GM12864 (cell line): ENCODE measurements at regions not wholly inside any gene's neighbourhood (a gene's known extent, or its start where the extent isn't known, plus 50 kb on each side); places are given as distances from the start of the nearest gene placed in this dataset.
"Not testable (repeated sequence)": the region's sequence is repeated elsewhere in the genome, so short reads cannot be mapped to it uniquely, and the experiment has no call there.

Experiments
- DNase-seq: peaks from one replicate; pipeline ENCODE4 v3.0.0-alpha.2; 2011; ENCODE audit warnings: low read depth
- H3K4me3 ChIP-seq: 2 replicates; pipeline ENCODE4 v1.5.1; 2011; ENCODE audit warnings: mild to moderate bottlenecking, low read depth, low read length, control low read depth
- CTCF ChIP-seq: IDR thresholded peaks from 2 replicates; pipeline ENCODE4 v1.5.1; 2011; ENCODE audit warnings: low read depth, mild to moderate bottlenecking, moderate library complexity, low read length, control low read depth, inconsistent platforms; ENCODE audit errors: missing control alignments

GRCh38 chr17:62135742-62136141 lies 70.7 kb upstream of the MED13 start:
- no peak overlapping the region for H3K4me3 ChIP-seq
- DNase-seq, result no peak
- TF ChIP-seq CTCF, result no peak

DNA sequence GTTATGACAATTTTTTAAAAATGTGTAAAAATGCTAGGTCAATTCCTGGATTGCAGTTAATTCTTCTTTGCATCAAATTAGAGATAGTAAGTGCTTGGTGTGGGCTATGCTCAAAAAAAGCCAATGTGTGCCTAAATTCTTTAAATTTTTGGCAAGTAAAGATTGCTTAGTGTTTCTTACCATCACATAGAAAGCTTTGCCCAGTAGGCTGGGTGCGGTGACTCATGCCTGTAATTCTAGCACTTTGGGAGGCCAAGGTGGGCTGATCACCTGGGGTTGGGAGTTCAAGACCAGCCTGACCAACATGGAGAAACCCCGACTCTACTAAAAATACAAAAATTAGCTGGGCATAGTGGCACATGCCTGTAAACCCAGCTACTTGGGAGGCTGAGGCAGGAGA lies 70.0 kb upstream of the MED13 start:
- DNase-seq, H3K4me3 ChIP-seq: not testable (repeated sequence)

DNA sequence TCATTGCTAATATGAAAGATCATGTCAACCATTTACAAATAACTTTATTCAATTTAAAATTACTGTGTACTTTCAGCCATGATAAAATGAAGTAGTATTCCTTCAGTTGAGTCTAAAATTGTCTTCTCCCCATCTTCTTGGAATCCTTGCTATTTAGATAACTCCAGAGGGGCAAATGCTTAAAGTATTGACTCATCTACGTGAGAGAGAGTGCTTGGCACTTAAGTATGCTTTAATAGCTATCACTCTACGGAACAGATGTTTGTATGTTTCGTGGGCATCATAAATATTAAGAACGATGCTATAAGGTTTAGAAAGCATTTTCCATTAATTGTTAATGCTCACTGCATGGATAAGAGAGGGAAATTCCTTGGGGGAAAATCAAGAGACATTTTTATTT lies 69.3 kb upstream of the MED13 start:
- no peak overlapping the region for H3K4me3 ChIP-seq
- DNase-seq, result no peak
- no peak for TF ChIP-seq CTCF

DNA sequence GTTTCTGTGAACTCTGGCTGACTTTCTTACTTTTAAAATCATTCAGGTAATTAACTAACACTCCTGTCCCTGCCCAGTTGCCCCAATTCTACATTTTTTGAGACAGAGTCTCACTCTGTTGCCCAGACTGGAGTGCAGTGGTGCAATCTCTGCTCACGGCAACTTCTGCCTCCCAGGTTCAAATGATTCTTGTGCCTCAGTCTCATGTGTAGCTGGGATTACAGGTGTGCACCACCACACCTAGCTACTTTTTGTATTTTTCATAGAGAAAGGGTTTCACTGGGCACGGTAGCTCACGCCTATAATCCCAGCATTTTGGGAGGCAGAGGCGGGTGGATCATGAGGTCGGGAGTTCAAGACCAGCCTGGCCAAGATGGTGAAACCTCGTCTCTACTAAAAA lies 66.2 kb upstream of the MED13 start:
- not testable (repeated sequence) for DNase-seq, H3K4me3 ChIP-seq

DNA sequence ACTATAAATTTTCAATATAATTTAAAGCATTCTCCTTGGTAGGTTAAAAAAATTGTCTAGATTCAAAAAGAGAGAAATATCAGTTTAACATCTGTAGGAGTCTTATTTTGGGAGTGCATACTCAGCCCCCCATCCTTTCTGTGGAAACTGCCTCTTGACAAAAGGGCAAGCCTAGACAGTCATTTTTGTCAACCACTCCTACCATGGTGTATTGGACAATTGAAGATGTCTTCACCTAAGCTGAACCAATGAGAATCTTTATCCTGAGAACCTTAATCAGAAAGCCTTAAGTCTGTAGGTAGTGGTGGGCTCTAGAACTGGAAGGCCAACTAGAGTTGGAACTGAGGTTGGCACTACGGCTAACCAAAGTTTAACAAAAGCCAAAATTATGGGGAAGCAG lies 65.7 kb upstream of the MED13 start:
- DNase-seq, result no peak
- TF ChIP-seq CTCF, result no peak

DNA sequence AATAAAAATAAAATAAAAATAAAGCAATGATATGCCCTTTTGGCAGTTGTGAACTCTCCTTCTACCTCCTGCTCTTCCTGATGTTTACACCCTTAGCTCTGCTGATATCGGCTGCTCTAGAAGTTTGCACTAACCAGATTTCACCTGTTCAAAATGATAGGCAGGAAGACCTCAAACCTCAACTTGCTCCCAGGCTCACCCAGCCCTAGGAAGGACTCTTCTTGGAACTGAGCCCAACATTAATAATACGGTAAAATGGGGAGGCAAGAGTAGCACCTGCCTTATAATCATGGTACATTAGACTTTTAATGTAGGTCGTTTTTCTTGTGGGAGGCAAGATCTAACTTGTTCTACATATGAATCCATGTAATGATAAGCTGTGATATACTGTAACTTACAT lies 61.2 kb upstream of the MED13 start:
- TF ChIP-seq CTCF, result no peak
- DNase-seq, result no peak
- no peak overlapping the region for H3K4me3 ChIP-seq

More for the DNA sequence above, 65.7 kb upstream of the MED13 start:
- no peak overlapping the region for H3K4me3 ChIP-seq

- no peak overlapping the region for H3K4me3 ChIP-seq
- no peak for DNase-seq
- no peak for TF ChIP-seq CTCF
These were observed 60.2 kb upstream of the MED13 start for GRCh38 chr17:62125307-62125706.

DNA sequence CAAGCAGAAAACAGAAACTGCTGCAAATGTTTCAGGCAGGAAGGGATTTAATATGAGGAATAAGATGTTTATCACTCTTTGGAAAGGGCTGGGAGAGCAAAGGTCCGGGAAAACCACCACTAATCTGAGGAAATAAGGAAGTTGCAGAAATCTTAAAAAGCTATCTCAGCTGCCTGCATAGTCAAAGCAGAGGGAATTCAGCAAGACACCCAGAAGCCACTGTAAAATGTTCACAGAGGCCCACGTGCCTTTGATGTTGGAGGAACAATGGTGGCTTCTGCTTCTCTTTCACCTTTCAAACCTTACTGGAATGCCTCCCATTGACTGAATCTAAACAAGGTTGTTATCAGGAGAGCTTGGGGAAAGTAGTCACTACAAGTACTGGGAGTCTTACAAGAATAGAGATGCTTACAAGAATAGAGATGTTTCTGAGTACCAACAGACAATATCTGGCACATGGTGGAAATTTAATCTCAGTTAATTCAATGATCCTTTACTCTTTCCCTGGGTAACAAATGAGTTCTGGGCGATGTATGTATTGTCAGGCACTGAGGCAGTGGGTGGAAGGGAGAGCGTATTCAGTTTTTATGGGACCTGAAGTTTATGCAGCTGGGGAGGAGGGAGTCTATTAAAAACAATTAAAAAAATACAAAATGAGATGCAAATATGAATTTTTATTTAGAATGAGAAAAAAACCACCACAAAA lies 56.1 kb upstream of the MED13 start:
- TF ChIP-seq CTCF, result no peak
- no peak for DNase-seq
- H3K4me3 ChIP-seq, result no peak overlapping the region
